HG02981 (cell line): ENCODE measurements at regions not wholly inside any gene's neighbourhood (a gene's known extent, or its start where the extent isn't known, plus 50 kb on each side); places are given as distances from the start of the nearest gene placed in this dataset.
"Not testable (repeated sequence)": the region's sequence is repeated elsewhere in the genome, so short reads cannot be mapped to it uniquely, and the experiment has no call there.

ENCODE experiments used
- ATAC-seq: cut with Tn5 transposase; IDR thresholded peaks from one replicate; pipeline ENCODE4 v1.9.1; 2021; ENCODE audit warnings: mild to moderate bottlenecking, moderate library complexity; ENCODE audit not compliant: unreplicated experiment

GRCh38 chrX:21207080-21207479 is 167.1 kb upstream of the CNKSR2 start:
- ATAC-seq, result no peak

- ATAC-seq, result not testable (repeated sequence)
Measured at GRCh38 chrX:21219208-21219607, 155.0 kb upstream of the CNKSR2 start.

- no peak for ATAC-seq
Measured at GRCh38 chrX:21225643-21226042, 148.6 kb upstream of the CNKSR2 start.

- not testable (repeated sequence) for ATAC-seq
Measured at GRCh38 chrX:21228974-21229373, 145.2 kb upstream of the CNKSR2 start.

GRCh38 chrX:21255032-21255618 is 119.1 kb upstream of the CNKSR2 start:
- peak; percentile 93 for ATAC-seq

GRCh38 chrX:21266949-21267348 is 107.3 kb upstream of the CNKSR2 start:
- no peak for ATAC-seq

- no peak for ATAC-seq
Measured at GRCh38 chrX:21276736-21277433, 97.3 kb upstream of the CNKSR2 start.

- no peak for ATAC-seq
Measured at GRCh38 chrX:21289232-21289631, 85.0 kb upstream of the CNKSR2 start.

- no peak for ATAC-seq
Measured at GRCh38 chrX:21295246-21295820, 78.9 kb upstream of the CNKSR2 start.

GRCh38 chrX:21305799-21306336 is 68.3 kb upstream of the CNKSR2 start:
- ATAC-seq, result no peak

GRCh38 chrX:21319323-21319722 is 54.9 kb upstream of the CNKSR2 start:
- ATAC-seq, result no peak
